ENCODE measurements at regions not wholly inside any gene's neighbourhood (a gene's known extent, or its start where the extent isn't known, plus 50 kb on each side); places are given as distances from the start of the nearest gene placed in this dataset.
"Not testable (repeated sequence)": the region's sequence is repeated elsewhere in the genome, so short reads cannot be mapped to it uniquely, and the experiment has no call there.

GRCh38 chrY:26372480-26372879 is 750.6 kb downstream of the CDY1 start:
- H3K4me3 ChIP-seq (replicated peaks in 1 of 3; ENCODE audit: insufficient read depth in 1 of 3, low read depth in 2 of 3, low read length in 3 of 3); CTCF ChIA-PET (ENCODE audit: low intra/inter-chr PET ratio, low total read pairs); H3K27ac ChIP-seq (ENCODE audit: extremely low read length, insufficient read depth, low read length); BruUV-seq (replicated peaks); H3K9me3 ChIP-seq (ENCODE audit: low read length); H3K36me3 ChIP-seq (replicated peaks in 1 of 2; ENCODE audit: control insufficient read depth in 1 of 2, insufficient read depth in 2 of 2, low read length in 2 of 2); H4K20me1 ChIP-seq (ENCODE audit: insufficient read depth, low read length); POLR2A ChIA-PET; H2AFZ ChIP-seq (ENCODE audit: low read length); H3K4me1 ChIP-seq (ENCODE audit: insufficient read depth, low read length); in situ Hi-C loops (cut with HindIII; ENCODE audit: extremely low pct_ligation_motif_present, low pct_unique_long_range_greater_than_20kb); H3K4me2 ChIP-seq (ENCODE audit: low read depth, low read length); ATAC-seq; DNase-seq (ENCODE audit: low spot score); FAIRE-seq; H3K79me2 ChIP-seq (ENCODE audit: insufficient read depth, low read length); H3K27me3 ChIP-seq (ENCODE audit: control insufficient read depth in 1 of 2, insufficient read depth in 2 of 2, low read length in 2 of 2); intact Hi-C loops (cut with micrococcal nuclease; ENCODE audit: unreplicated experiment); H3K9ac ChIP-seq (ENCODE audit: insufficient read depth, low read depth, low read length): not testable (repeated sequence)
- 0% methylated on average over 1 of the region's 1 CpG for WGBS (ENCODE audit: low lambda C conversion rate)

- no peaks in the 10 kb centered on the region for H3K27me3 ChIP-seq (ENCODE audit: control insufficient read depth in 1 of 2, insufficient read depth in 2 of 2, low read length in 2 of 2)
- H3K4me3 ChIP-seq (replicated peaks in 1 of 3; ENCODE audit: insufficient read depth in 1 of 3, low read depth in 2 of 3, low read length in 3 of 3) = no peak overlapping the region
- no peak for TF ChIP-seq ZNF574 (CRISPR knock-in tag; IDR thresholded peaks at IDR 0.05)
- TF ChIP-seq ZBTB34 (CRISPR knock-in tag; IDR thresholded peaks at IDR 0.05) = no peak
- TF ChIP-seq KAT7 (CRISPR knock-in tag; IDR thresholded peaks at IDR 0.05; ENCODE audit: borderline replicate concordance) = no peak
- TF ChIP-seq BCL6 (CRISPR knock-in tag; IDR thresholded peaks at IDR 0.05) = no peak
- TF ChIP-seq TFDP1 (CRISPR knock-in tag; IDR thresholded peaks at IDR 0.05; ENCODE audit: borderline replicate concordance) = no peak
- no peak for TF ChIP-seq MYC (CRISPR knock-in tag; IDR thresholded peaks at IDR 0.05; ENCODE audit: borderline replicate concordance)
- TF ChIP-seq ISX (CRISPR knock-in tag; conservative IDR thresholded peaks at IDR 0.05) = no peak
- TF ChIP-seq ZNF766 (CRISPR knock-in tag; IDR thresholded peaks at IDR 0.05; ENCODE audit: borderline replicate concordance) = no peak
- TF ChIP-seq ZNF580 (CRISPR knock-in tag; IDR thresholded peaks at IDR 0.05; ENCODE audit: borderline replicate concordance, low read depth) = no peak
- H3K4me2 ChIP-seq (ENCODE audit: low read depth, low read length) = no peak overlapping the region
- WGBS (ENCODE audit: low lambda C conversion rate) = 83% methylated on average over 6 of the region's 39 CpGs
- no peak for FAIRE-seq
- no peak for DNase-seq (ENCODE audit: low spot score)
- ChIA-PET POLR2A (no interaction called here), CTCF (ENCODE audit: low intra/inter-chr PET ratio, low total read pairs) (no interaction called here)
- intact Hi-C loops (cut with micrococcal nuclease; ENCODE audit: unreplicated experiment) = no loop called here
- H3K9ac ChIP-seq (ENCODE audit: insufficient read depth, low read depth, low read length) = no peak overlapping the region
- BruUV-seq (replicated peaks) = no TSS peak
- no peaks in the 10 kb centered on the region for H3K4me1 ChIP-seq (ENCODE audit: insufficient read depth, low read length)
- no peaks in the 10 kb centered on the region for H4K20me1 ChIP-seq (ENCODE audit: insufficient read depth, low read length)
- no peak overlapping the region for H2AFZ ChIP-seq (ENCODE audit: low read length)
- no peak for ATAC-seq
- H3K27ac ChIP-seq (ENCODE audit: extremely low read length, insufficient read depth, low read length) = no peak overlapping the region
- in situ Hi-C loops (cut with HindIII; ENCODE audit: extremely low pct_ligation_motif_present, low pct_unique_long_range_greater_than_20kb) = no loop called here
- no peaks in the 10 kb centered on the region for H3K9me3 ChIP-seq (ENCODE audit: low read length)
- no peaks in the 10 kb centered on the region for H3K36me3 ChIP-seq (replicated peaks in 1 of 2; ENCODE audit: control insufficient read depth in 1 of 2, insufficient read depth in 2 of 2, low read length in 2 of 2)
- no peaks in the 10 kb centered on the region for H3K79me2 ChIP-seq (ENCODE audit: insufficient read depth, low read length)
These were observed 786.9 kb downstream of the CDY1 start for GRCh38 chrY:26408671-26409328.
